Choroid plexus epithelial cell (primary cell): ENCODE measurements at regions not wholly inside any gene's neighbourhood (a gene's known extent, or its start where the extent isn't known, plus 50 kb on each side); places are given as distances from the start of the nearest gene placed in this dataset.

Experiments used
- DNase-seq: peaks from one replicate; pipeline ENCODE4 v3.0.0-alpha.2; 2010; ENCODE audit warnings: low read depth
- H3K4me3 ChIP-seq: 2 replicates; pipeline ENCODE4 v1.5.1; 2011; ENCODE audit warnings: low read depth, mild to moderate bottlenecking, control low read depth, low read length, moderate library complexity
- CTCF ChIP-seq: conservative IDR thresholded peaks from 2 replicates; pipeline ENCODE4 v1.5.1; 2011; ENCODE audit warnings: low read depth, mild to moderate bottlenecking, control low read depth, inconsistent platforms, low read length, moderate library complexity

DNA sequence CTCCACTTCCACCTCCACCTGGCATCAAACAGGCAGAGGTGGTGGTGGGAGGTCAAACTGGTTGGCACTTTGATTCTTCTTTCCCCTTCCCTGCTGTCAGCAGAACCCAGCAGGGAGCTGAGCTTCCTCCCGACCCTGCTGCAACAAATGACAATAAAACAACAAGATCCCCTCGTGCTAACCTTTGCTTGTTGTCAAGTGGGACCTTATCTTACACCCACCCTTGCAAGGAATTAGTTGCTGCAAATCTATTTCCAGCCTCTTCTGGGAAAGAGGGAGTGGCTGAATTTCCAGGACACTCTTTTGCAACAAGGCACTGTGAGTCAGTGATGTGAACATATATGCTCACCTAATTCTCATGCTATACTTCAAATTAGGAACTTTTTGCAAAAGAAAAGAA lies 655.1 kb downstream of the DSC3 start:
- DNase-seq: no peak
- H3K4me3 ChIP-seq: no peak overlapping the region
- TF ChIP-seq CTCF: no peak

DNA sequence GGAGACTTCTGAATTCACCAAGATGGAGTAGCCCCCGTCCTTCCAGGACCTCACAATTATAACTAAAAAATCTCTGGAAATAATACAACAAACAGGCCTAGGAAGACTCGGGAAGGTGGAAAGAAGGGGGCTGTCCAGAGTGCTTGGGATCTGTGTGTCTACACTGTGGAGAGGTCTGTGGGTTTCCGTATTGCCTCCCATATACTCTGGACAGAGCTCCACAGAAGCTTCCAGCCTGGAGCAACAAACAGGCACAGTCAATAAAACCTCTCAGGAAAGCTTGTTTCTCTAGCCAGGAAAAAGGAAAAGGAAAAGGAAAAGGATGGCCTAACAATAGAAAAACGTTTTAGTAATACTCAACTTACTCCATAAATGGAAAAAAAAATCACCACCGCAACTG lies 655.9 kb downstream of the DSC3 start:
- TF ChIP-seq CTCF: no peak
- no peak for DNase-seq
- H3K4me3 ChIP-seq: no peak overlapping the region

- DNase-seq: no peak
- no peak for TF ChIP-seq CTCF
- no peak overlapping the region for H3K4me3 ChIP-seq
Observed at GRCh38 chr18:30385684-30386083, 656.9 kb downstream of the DSC3 start.

GRCh38 chr18:30381826-30382225 lies 660.7 kb downstream of the DSC3 start:
- TF ChIP-seq CTCF: no peak
- H3K4me3 ChIP-seq: no peak overlapping the region
- DNase-seq: no peak

DNA sequence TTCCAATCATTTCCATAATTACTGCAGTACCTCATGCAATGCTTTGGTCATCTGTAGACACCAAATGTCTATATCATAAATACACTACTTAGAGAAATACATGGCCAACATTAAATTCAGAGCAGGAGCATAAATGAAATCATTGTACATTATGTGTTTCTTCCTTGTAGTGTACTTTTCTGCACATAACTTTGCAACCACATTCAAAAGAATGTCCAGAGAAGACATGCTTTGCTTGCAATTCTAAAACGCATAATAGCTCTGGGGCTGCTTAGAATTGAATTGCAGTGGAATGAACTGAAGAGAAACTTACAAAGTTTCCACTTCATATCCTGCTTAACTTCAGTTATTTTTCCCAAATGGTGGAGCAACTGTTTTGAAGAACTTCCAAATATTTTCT lies 664.4 kb downstream of the DSC3 start:
- DNase-seq: no peak
- no peak overlapping the region for H3K4me3 ChIP-seq
- TF ChIP-seq CTCF: no peak

- DNase-seq: no peak
- TF ChIP-seq CTCF: no peak
Observed at GRCh38 chr18:30376515-30376914, 666.0 kb downstream of the DSC3 start.

DNA sequence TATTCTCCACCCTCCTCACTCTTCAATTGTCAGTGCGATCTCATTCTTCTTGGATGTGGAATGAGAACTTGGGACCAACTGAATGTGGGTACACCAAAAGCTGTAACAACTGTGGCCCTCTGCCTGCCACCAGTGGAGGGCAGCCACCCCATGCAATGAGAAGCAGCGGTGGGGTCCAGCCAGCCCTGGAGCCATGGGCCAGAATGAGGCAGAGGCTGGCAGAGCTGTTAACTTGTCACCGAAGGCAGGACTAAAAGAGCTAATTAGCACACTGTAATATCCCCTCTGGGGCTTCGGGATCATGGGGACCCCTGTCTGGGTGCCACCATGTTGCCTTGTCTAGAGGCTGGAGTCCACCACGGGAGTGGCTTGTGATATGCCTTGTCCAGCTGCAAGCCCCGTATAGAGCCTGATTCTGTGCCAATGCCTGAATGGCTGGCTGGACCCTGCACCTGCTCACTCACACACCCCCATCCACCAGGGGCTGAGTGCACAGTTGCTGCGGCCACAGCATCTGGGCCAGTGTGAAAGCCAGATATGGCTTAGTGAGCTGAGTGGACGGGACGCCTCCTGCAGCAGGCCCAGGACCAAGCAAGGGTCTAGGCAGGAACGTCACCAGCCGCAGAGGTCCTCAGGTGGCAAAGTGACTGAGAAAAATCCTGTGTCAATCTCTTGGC lies 680.5 kb downstream of the DSC3 start:
- no peak for TF ChIP-seq CTCF
- DNase-seq: no peak
- H3K4me3 ChIP-seq: no peak overlapping the region

More at GRCh38 chr18:30376515-30376914, 666.0 kb downstream of the DSC3 start:
- no peak overlapping the region for H3K4me3 ChIP-seq
